ENCODE measurements at regions not wholly inside any gene's neighbourhood (a gene's known extent, or its start where the extent isn't known, plus 50 kb on each side); places are given as distances from the start of the nearest gene placed in this dataset.

DNA sequence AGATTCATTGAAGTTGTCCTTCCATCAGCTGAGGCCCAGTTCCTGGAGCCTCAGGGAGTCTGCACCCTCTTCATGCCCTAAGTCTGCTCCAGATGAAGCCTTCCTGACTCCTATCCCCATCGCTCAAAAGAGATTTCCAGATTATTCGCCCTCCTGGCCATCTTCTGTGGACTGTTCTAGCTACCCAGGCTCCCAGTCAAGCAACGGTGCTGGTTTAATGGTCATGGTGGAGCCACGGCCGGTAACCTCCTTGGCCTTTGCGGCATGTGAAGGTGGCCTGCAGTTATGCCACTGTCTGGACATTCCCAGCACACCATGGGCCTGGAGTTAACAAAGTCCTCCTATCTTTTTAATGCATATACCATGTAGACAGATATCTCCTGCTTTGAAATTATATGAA, 140.1 kb upstream of the ASB18 start:
- no peak overlapping the region for H3K4me3 ChIP-seq (replicated peaks in 1 of 3; ENCODE audit: insufficient read depth in 1 of 3, low read depth in 2 of 3, low read length in 3 of 3)
- no peak overlapping the region for H3K4me2 ChIP-seq (ENCODE audit: low read depth, low read length)
- intact Hi-C loops (cut with micrococcal nuclease; ENCODE audit: unreplicated experiment), result no loop called here
- no peak for ATAC-seq
- no TSS peak for BruUV-seq (replicated peaks)
- no peak overlapping the region for H2AFZ ChIP-seq (ENCODE audit: low read length)
- H3K9ac ChIP-seq (ENCODE audit: insufficient read depth, low read depth, low read length), result no peak overlapping the region
- in situ Hi-C loops (cut with HindIII; ENCODE audit: extremely low pct_ligation_motif_present, low pct_unique_long_range_greater_than_20kb), result no loop called here
- peaks cover 7% of the 10 kb centered on the region; the same call in 1 of the 2 replicates for H3K4me1 ChIP-seq (ENCODE audit: insufficient read depth, low read length)
- H3K27ac ChIP-seq (ENCODE audit: extremely low read length, insufficient read depth, low read length), result no peak overlapping the region
- ChIA-PET POLR2A (no interaction called here), CTCF (ENCODE audit: low intra/inter-chr PET ratio, low total read pairs) (no interaction called here)
- H3K27me3 ChIP-seq (ENCODE audit: control insufficient read depth in 1 of 2, insufficient read depth in 2 of 2, low read length in 2 of 2), result peaks cover 8 to 53% of the 10 kb centered on the region in 2 experiments
- H3K9me3 ChIP-seq (ENCODE audit: low read length), result peaks cover 5% of the 10 kb centered on the region; the same call in 1 of the 2 replicates
- TF ChIP-seq HNRNPK (IDR thresholded peaks at IDR 0.05; ENCODE audit: low read depth, low read length, poor library complexity, severe bottlenecking) (no peak), POLR2A (IDR thresholded peaks at IDR 0.05; ENCODE audit: insufficient read depth in 1 of 2, low read depth in 2 of 2, low read length in 2 of 2) (no peak)
- DNase-seq (ENCODE audit: low spot score), result no peak
- H3K36me3 ChIP-seq (replicated peaks in 1 of 2; ENCODE audit: control insufficient read depth in 1 of 2, insufficient read depth in 2 of 2, low read length in 2 of 2), result no peaks in the 10 kb centered on the region
- FAIRE-seq, result no peak
- H4K20me1 ChIP-seq (ENCODE audit: insufficient read depth, low read length), result no peaks in the 10 kb centered on the region
- no peaks in the 10 kb centered on the region for H3K79me2 ChIP-seq (ENCODE audit: insufficient read depth, low read length)
- WGBS (ENCODE audit: low lambda C conversion rate), result 26% methylated on average over 6 of the region's 6 CpGs

GRCh38 chr2:236405357-236405756, 141.2 kb upstream of the ASB18 start:
- no peak overlapping the region for H3K9ac ChIP-seq (ENCODE audit: insufficient read depth, low read depth, low read length)
- H4K20me1 ChIP-seq (ENCODE audit: insufficient read depth, low read length), result no peaks in the 10 kb centered on the region
- peaks cover 5% of the 10 kb centered on the region; the same call in 1 of the 2 replicates for H3K9me3 ChIP-seq (ENCODE audit: low read length)
- peaks cover 7% of the 10 kb centered on the region; the same call in 1 of the 2 replicates for H3K4me1 ChIP-seq (ENCODE audit: insufficient read depth, low read length)
- no peak overlapping the region for H2AFZ ChIP-seq (ENCODE audit: low read length)
- in situ Hi-C loops (cut with HindIII; ENCODE audit: extremely low pct_ligation_motif_present, low pct_unique_long_range_greater_than_20kb) (no loop called here), intact Hi-C loops (cut with micrococcal nuclease; ENCODE audit: unreplicated experiment) (no loop called here)
- TF ChIP-seq ZKSCAN1 (IDR thresholded peaks at IDR 0.05; ENCODE audit: low read length) (no peak), ZNF749 (CRISPR knock-in tag; IDR thresholded peaks at IDR 0.05; ENCODE audit: borderline replicate concordance) (no peak), ZNF510 (CRISPR knock-in tag; IDR thresholded peaks at IDR 0.05; ENCODE audit: low read depth) (no peak), ZNF570 (CRISPR knock-in tag; IDR thresholded peaks at IDR 0.05; ENCODE audit: borderline replicate concordance) (no peak), MYC (CRISPR knock-in tag; IDR thresholded peaks at IDR 0.05; ENCODE audit: borderline replicate concordance) (no peak), ZNF841 (CRISPR knock-in tag; IDR thresholded peaks at IDR 0.05; ENCODE audit: borderline replicate concordance) (no peak), NCOA5 (CRISPR knock-in tag; IDR thresholded peaks at IDR 0.05) (no peak), NPAS2 (CRISPR knock-in tag; IDR thresholded peaks at IDR 0.05; ENCODE audit: borderline replicate concordance) (no peak), PRPF4 (IDR thresholded peaks at IDR 0.05; ENCODE audit: low read depth, low read length, poor library complexity, severe bottlenecking) (no peak), TBX3 (IDR thresholded peaks at IDR 0.05; ENCODE audit: borderline replicate concordance) (no peak)
- H3K36me3 ChIP-seq (replicated peaks in 1 of 2; ENCODE audit: control insufficient read depth in 1 of 2, insufficient read depth in 2 of 2, low read length in 2 of 2), result no peaks in the 10 kb centered on the region
- WGBS (ENCODE audit: low lambda C conversion rate), result 33% methylated on average over 8 of the region's 8 CpGs
- H3K27me3 ChIP-seq (ENCODE audit: control insufficient read depth in 1 of 2, insufficient read depth in 2 of 2, low read length in 2 of 2), result peaks cover 8 to 45% of the 10 kb centered on the region in 2 experiments
- FAIRE-seq, result no peak
- H3K79me2 ChIP-seq (ENCODE audit: insufficient read depth, low read length), result no peaks in the 10 kb centered on the region
- BruUV-seq (replicated peaks), result no TSS peak
- H3K4me2 ChIP-seq (ENCODE audit: low read depth, low read length), result no peak overlapping the region
- H3K27ac ChIP-seq (ENCODE audit: extremely low read length, insufficient read depth, low read length), result no peak overlapping the region
- CTCF ChIA-PET (ENCODE audit: low intra/inter-chr PET ratio, low total read pairs), result no interaction called here
- POLR2A ChIA-PET, result no interaction called here
- no peak for ATAC-seq
- no peak for DNase-seq (ENCODE audit: low spot score)
- no peak overlapping the region for H3K4me3 ChIP-seq (replicated peaks in 1 of 3; ENCODE audit: insufficient read depth in 1 of 3, low read depth in 2 of 3, low read length in 3 of 3)
